Heart right ventricle (tissue), 16 donors: ENCODE measurements at regions not wholly inside any gene's neighbourhood (a gene's known extent, or its start where the extent isn't known, plus 50 kb on each side); places are given as distances from the start of the nearest gene placed in this dataset.

Experiments
- ATAC-seq, 8 donors: fragments of 200-7000 bp; cut with Tn5 transposase; one replicate each; pipeline ENCODE4 v1.9.1; 2020; ENCODE audit warnings: mild to moderate bottlenecking in 8 of 8, moderate library complexity in 8 of 8, moderate number of reproducible peaks in 1 of 8
- DNase-seq, 2 donors: peaks; one replicate each; pipeline ENCODE4 v3.0.0-alpha.2; 2020
- H3K27ac ChIP-seq, 10 donors: fragments of 200-600 bp; sonication (generic) in 2 of 10; one replicate each; pipeline versions ENCODE4 v1.5.0 to v1.8.0; 2020 to 2022; ENCODE audit warnings: mild to moderate bottlenecking in 3 of 10
- H3K27me3 ChIP-seq, 7 donors: fragments of 200-600 bp; one replicate each; pipeline ENCODE4 v1.8.0; 2021 to 2022; ENCODE audit warnings: mild to moderate bottlenecking in 2 of 7
- H3K36me3 ChIP-seq, 9 donors: fragments of 200-600 bp; sonication (generic) in 1 of 9; one replicate each; pipeline versions ENCODE4 v1.5.0 to v1.8.0; 2020 to 2022; ENCODE audit warnings: mild to moderate bottlenecking in 2 of 9
- H3K4me1 ChIP-seq, 9 donors: fragments of 200-600 bp; sonication (generic) in 1 of 9; one replicate each; pipeline versions ENCODE4 v1.5.0 to v1.8.0; 2020 to 2022; ENCODE audit warnings: mild to moderate bottlenecking in 4 of 9
- H3K4me3 ChIP-seq, 10 donors: fragments of 200-600 bp; sonication (generic) in 2 of 10; one replicate each; pipeline versions ENCODE4 v1.5.0 to v1.8.0; 2020 to 2022; ENCODE audit warnings: mild to moderate bottlenecking in 7 of 10, moderate library complexity in 2 of 10
- H3K9me3 ChIP-seq, 11 donors: fragments of 200-600 bp in 10 of 11; sonication (generic) in 2 of 11; one replicate each; pipeline versions ENCODE4 v1.5.0 to v1.8.0; 2013 to 2022; ENCODE audit warnings: mild to moderate bottlenecking in 2 of 11, control low read depth in 1 of 11, moderate library complexity in 1 of 11
- CTCF ChIP-seq, 9 donors: fragments of 200-600 bp; sonication (generic) in 2 of 9; IDR thresholded peaks; one replicate each; pipeline versions ENCODE4 v1.5.0 to v1.8.0; 2021 to 2022; ENCODE audit warnings: antibody characterized with exemption in 9 of 9, mild to moderate bottlenecking in 5 of 9, moderate library complexity in 1 of 9
- WGBS, 2 donors: extraction: QIAGEN DNeasy Blood & Tissue Kit; methylation state at CpG; one replicate each; pipeline ENCODE4 v1.1.7; 2013; ENCODE audit warnings: inconsistent platforms in 1 of 2; 5-methylcytosine and 5-hydroxymethylcytosine counted together
- intact Hi-C, 10 donors: fragments of 100-400 bp; cut with DNase I; formaldehyde crosslinking; loops; one replicate each; pipeline versions ENCODE4 v1.11.1 to v1.14.2; 2022
- donor health status: Arrhythmogenic right ventricular cardiomyopathy.
- donor health status: ischemic (EF 13 %, LVEDD 7.1; RV severe dilation, severe dysfunction).
- donor health status: healthy with polysubstance abuse.
- donor health status: DM: no; HTN: yes; CAD: no.
- donor health status: DM: no; HTN: no; CAD: no.
- donor health status: ischemic (EF 25% LVEDD 6.9; RV normal size, moderate dysfunction).
- donor health status: ischemic (EF 25% LVEDD 5.7; RV mildly dilated, moderate dysfunction).
- donor health status: healthy.
- donor health status: DM: yes; HTN: yes; CAD: no.
- donor health status: Ischemic cardiomyopathy.
- donor health status: ischemic (EF 35%, LVEDD 5.7; RV mildly dilated, moderate dysfunction).
- donor health status: nonischemic (EF 11% LVEDD 7.7; RV severe dilation, severe dysfunction).
- donor health status: DM: yes; HTN: yes; CAD: no.
- donor health status: PGD.
- donor health status: ischemic (EF 29% LVEDD 5.4; RV normal size, mild dysfunction).
- donor health status: nonischemic (EF 23%, LVEDD 6.1; RV moderate dilation, normal function).

GRCh38 chr2:239609162-239609561 lies 208.3 kb upstream of the HDAC4 start:
- no peak overlapping the region for H3K4me3 ChIP-seq
- 80 to 90% methylated on average over 11 of the region's 11 CpGs for WGBS, 2 donors
- no peak overlapping the region for H3K27ac ChIP-seq
- intact Hi-C loops: no loop called here
- no peaks in the 10 kb centered on the region for H3K9me3 ChIP-seq
- no peak for TF ChIP-seq CTCF (IDR thresholded peaks at IDR 0.05)
- H3K27me3 ChIP-seq: peaks cover 0 to 53% (median 33%) of the 10 kb centered on the region in 7 donors
- ATAC-seq: peak in 1 of 8 donors; percentile 22
- H3K36me3 ChIP-seq: no peaks in the 10 kb centered on the region
- H3K4me1 ChIP-seq: peaks cover 0 to 25% (median 0%) of the 10 kb centered on the region in 9 donors
- DNase-seq: no peak

DNA sequence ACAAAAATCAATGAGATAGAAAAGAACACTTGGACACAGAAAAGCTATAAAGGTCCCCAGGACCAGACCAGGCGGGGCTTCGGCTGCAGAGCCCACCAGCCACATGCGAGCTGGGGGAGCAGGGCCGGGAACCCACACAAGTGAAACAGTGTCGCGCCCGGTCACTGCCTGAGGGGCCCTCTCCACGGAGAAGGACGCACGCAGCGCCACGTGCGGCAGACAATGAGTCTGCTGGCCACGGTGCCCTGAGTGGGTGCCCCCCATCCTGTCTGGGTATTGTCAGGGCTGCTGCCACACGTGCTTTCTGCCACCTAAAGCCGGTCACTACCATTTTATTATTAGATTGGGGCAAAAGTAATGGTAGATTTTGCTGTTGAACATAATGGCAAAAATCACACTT lies 207.9 kb upstream of the HDAC4 start:
- DNase-seq (no peak), ATAC-seq (no peak)
- intact Hi-C loops: no loop called here
- 83 to 88% methylated on average over 16 of the region's 16 CpGs for WGBS, 2 donors
- Histone ChIP-seq H3K27ac (no peak overlapping the region), H3K27me3 (peaks cover 0 to 58% (median 33%) of the 10 kb centered on the region in 7 donors), H3K4me3 (no peak overlapping the region), H3K36me3 (no peaks in the 10 kb centered on the region), H3K9me3 (no peaks in the 10 kb centered on the region), H3K4me1 (peaks cover 0 to 25% (median 0%) of the 10 kb centered on the region in 9 donors)
- no peak for TF ChIP-seq CTCF (IDR thresholded peaks at IDR 0.05)

DNA sequence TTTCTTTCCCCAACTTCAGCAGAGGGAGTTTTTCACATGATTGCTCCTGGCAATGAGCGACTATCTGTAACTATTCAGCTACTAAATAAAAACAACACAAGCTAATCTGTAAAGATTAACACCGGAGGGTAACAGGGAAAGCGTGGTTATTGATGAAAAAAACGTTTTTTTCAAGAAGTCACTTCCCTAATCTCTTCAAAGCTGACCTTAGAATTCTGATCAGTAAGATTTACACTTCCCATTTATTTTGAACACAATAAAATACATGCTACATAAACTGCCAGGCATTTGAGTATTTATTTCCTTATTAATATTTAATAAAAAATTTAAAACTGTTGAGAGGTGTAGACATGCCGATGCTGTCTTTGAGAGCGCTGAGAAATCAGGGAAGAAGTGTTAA lies 207.4 kb upstream of the HDAC4 start:
- H3K27me3 ChIP-seq: peaks cover 0 to 61% (median 36%) of the 10 kb centered on the region in 7 donors
- no peak for DNase-seq
- H3K27ac ChIP-seq: no peak overlapping the region
- H3K9me3 ChIP-seq: no peaks in the 10 kb centered on the region
- no peak for ATAC-seq
- 47 to 50% methylated on average over 6 of the region's 6 CpGs for WGBS, 2 donors
- intact Hi-C loops: no loop called here
- H3K4me1 ChIP-seq: peaks cover 0 to 25% (median 0%) of the 10 kb centered on the region in 9 donors
- H3K4me3 ChIP-seq: no peak overlapping the region
- H3K36me3 ChIP-seq: no peaks in the 10 kb centered on the region
- TF ChIP-seq CTCF (IDR thresholded peaks at IDR 0.05): no peak

- 40 to 42% methylated on average over 23 to 24 of the region's 24 CpGs for WGBS, 2 donors
- DNase-seq (no peak), ATAC-seq (peak in 1 of 8 donors; percentile 20)
- intact Hi-C loops: no loop called here
- no peak overlapping the region for H3K4me3 ChIP-seq
- no peaks in the 10 kb centered on the region for H3K9me3 ChIP-seq
- peaks cover 0 to 27% (median 0%) of the 10 kb centered on the region in 9 donors for H3K4me1 ChIP-seq
- peaks cover 0 to 67% (median 41%) of the 10 kb centered on the region in 7 donors for H3K27me3 ChIP-seq
- TF ChIP-seq CTCF (IDR thresholded peaks at IDR 0.05): no peak
- no peaks in the 10 kb centered on the region for H3K36me3 ChIP-seq
- no peak overlapping the region for H3K27ac ChIP-seq
Observed at GRCh38 chr2:239607517-239608191, 206.8 kb upstream of the HDAC4 start.
